ENCODE measurements at regions not wholly inside any gene's neighbourhood (a gene's known extent, or its start where the extent isn't known, plus 50 kb on each side); places are given as distances from the start of the nearest gene placed in this dataset.

DNA sequence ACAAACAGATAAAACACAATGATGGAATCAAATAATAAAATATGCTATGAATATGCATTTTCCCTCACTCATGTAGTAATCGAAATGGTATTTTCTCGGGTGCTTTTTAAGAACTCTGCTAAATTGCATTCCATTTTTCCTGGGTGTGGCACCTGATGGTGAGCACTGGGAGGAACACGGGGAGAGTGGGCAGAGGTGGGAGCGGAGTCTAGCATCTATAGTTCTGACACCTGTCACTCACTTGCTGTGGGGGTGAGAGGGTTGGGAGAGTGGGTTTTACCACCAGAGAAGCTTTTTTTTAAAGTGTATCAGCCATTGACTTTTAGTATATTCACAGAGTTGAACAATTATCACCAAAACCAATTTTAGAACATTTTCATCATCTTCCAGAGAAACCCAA, 73.4 kb upstream of the PGBD5 start:
- TF ChIP-seq SIN3A (IDR thresholded peaks at IDR 0.05; ENCODE audit: borderline replicate concordance, insufficient read depth, low read length) (no peak), POLR2AphosphoS5 (IDR thresholded peaks at IDR 0.05; ENCODE audit: low read depth, low read length) (no peak), TAF1 (IDR thresholded peaks at IDR 0.05; ENCODE audit: borderline replicate concordance, insufficient read depth, low read length) (no peak), FOXP2 (optimal IDR thresholded peaks at IDR 0.05; ENCODE audit: borderline replicate concordance, extremely low read depth, extremely low read length, insufficient read depth) (no peak)
- TF ChIP-seq, protein P1, sequence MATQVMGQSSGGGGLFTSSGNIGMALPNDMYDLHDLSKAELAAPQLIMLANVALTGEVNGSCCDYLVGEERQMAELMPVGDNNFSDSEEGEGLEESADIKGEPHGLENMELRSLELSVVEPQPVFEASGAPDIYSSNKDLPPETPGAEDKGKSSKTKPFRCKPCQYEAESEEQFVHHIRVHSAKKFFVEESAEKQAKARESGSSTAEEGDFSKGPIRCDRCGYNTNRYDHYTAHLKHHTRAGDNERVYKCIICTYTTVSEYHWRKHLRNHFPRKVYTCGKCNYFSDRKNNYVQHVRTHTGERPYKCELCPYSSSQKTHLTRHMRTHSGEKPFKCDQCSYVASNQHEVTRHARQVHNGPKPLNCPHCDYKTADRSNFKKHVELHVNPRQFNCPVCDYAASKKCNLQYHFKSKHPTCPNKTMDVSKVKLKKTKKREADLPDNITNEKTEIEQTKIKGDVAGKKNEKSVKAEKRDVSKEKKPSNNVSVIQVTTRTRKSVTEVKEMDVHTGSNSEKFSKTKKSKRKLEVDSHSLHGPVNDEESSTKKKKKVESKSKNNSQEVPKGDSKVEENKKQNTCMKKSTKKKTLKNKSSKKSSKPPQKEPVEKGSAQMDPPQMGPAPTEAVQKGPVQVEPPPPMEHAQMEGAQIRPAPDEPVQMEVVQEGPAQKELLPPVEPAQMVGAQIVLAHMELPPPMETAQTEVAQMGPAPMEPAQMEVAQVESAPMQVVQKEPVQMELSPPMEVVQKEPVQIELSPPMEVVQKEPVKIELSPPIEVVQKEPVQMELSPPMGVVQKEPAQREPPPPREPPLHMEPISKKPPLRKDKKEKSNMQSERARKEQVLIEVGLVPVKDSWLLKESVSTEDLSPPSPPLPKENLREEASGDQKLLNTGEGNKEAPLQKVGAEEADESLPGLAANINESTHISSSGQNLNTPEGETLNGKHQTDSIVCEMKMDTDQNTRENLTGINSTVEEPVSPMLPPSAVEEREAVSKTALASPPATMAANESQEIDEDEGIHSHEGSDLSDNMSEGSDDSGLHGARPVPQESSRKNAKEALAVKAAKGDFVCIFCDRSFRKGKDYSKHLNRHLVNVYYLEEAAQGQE (IDR thresholded peaks at IDR 0.05; ENCODE audit: insufficient read depth in 1 of 2, low read depth in 2 of 2, low read length in 2 of 2), result no peak

- TF ChIP-seq SIN3A (IDR thresholded peaks at IDR 0.05; ENCODE audit: borderline replicate concordance, insufficient read depth, low read length) (no peak), FOXP2 (optimal IDR thresholded peaks at IDR 0.05; ENCODE audit: borderline replicate concordance, extremely low read depth, extremely low read length, insufficient read depth) (no peak), TAF1 (IDR thresholded peaks at IDR 0.05; ENCODE audit: borderline replicate concordance, insufficient read depth, low read length) (no peak), POLR2AphosphoS5 (IDR thresholded peaks at IDR 0.05; ENCODE audit: low read depth, low read length) (no peak)
- TF ChIP-seq, protein P1 (IDR thresholded peaks at IDR 0.05; ENCODE audit: insufficient read depth in 1 of 2, low read depth in 2 of 2, low read length in 2 of 2), result no peak
Measured at GRCh38 chr1:230498704-230499103, 72.6 kb upstream of the PGBD5 start.

DNA sequence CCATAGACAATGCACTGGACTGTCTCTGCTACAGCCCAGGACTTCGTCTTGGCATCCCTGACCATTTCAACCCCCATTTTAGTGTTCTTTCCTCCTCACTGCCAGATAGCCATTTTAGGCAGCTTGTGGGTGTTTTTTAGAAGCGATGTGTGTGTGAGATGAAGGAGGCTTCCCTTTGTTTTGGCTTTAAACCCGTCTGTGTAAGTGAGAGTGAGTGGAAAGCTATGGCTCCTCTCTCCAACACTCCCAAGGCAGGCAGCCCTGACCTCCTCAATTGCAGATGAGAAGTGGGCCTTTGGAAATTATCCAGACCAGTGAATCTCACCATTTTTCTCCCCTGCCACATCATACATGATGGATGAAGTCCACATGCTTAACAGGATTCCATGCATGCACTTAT, 70.3 kb upstream of the PGBD5 start:
- TF ChIP-seq FOXP2 (optimal IDR thresholded peaks at IDR 0.05; ENCODE audit: borderline replicate concordance, extremely low read depth, extremely low read length, insufficient read depth), result no peak

- no peak for TF ChIP-seq POLR2AphosphoS5 (IDR thresholded peaks at IDR 0.05; ENCODE audit: low read depth, low read length)
- no peak for TF ChIP-seq TAF1 (IDR thresholded peaks at IDR 0.05; ENCODE audit: borderline replicate concordance, insufficient read depth, low read length)
- TF ChIP-seq SIN3A (IDR thresholded peaks at IDR 0.05; ENCODE audit: borderline replicate concordance, insufficient read depth, low read length), result no peak
- TF ChIP-seq, protein P1 (IDR thresholded peaks at IDR 0.05; ENCODE audit: insufficient read depth in 1 of 2, low read depth in 2 of 2, low read length in 2 of 2), result no peak
- no peak for TF ChIP-seq FOXP2 (optimal IDR thresholded peaks at IDR 0.05; ENCODE audit: borderline replicate concordance, extremely low read depth, extremely low read length, insufficient read depth)
Measured at GRCh38 chr1:230495891-230496385, 69.8 kb upstream of the PGBD5 start.

DNA sequence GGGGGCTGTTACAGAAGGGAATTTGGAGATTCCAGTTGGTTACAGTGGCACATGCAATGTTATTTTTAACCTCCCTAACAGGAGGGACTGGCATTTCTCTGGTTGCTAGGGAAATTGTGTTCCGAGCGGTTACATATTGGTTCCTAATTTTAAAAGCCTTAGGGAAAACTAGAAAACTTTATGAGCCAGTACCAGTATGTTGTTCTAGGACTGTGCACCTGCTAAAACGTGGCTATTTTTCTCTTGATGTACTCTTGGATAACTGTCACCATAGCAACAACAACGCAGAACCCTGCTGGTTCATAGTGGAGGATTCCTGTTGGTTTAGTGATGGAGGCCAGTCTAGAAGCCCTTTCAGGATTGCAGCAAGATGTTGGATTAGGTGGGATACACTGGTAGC, 68.9 kb upstream of the PGBD5 start:
- TF ChIP-seq POLR2AphosphoS5 (IDR thresholded peaks at IDR 0.05; ENCODE audit: low read depth, low read length) (no peak), SIN3A (IDR thresholded peaks at IDR 0.05; ENCODE audit: borderline replicate concordance, insufficient read depth, low read length) (no peak)
- TF ChIP-seq, protein P1 (IDR thresholded peaks at IDR 0.05; ENCODE audit: insufficient read depth in 1 of 2, low read depth in 2 of 2, low read length in 2 of 2), result no peak
